PFSK-1 (cell line): ENCODE measurements at regions not wholly inside any gene's neighbourhood (a gene's known extent, or its start where the extent isn't known, plus 50 kb on each side); places are given as distances from the start of the nearest gene placed in this dataset.

ENCODE experiments used
- FOXP2 ChIP-seq: optimal IDR thresholded peaks from 2 replicates; pipeline ENCODE3; 2011; ENCODE audit warnings: borderline replicate concordance, control low read depth, inconsistent platforms; ENCODE audit not compliant: insufficient read depth; ENCODE audit errors: extremely low read length, extremely low read depth
- POLR2AphosphoS5 ChIP-seq: IDR thresholded peaks from 2 replicates; pipeline ENCODE4 v1.6.1; 2012; ENCODE audit warnings: low read depth, mild to moderate bottlenecking, control low read depth, low read length, moderate library complexity
- REST ChIP-seq, 2 experiments: IDR thresholded peaks; 2 replicates each; pipeline versions ENCODE4 v1.6.1 to v1.8.0; 2011 to 2012; ENCODE audit warnings: low read depth in 2 of 2, low read length in 2 of 2, control low read depth in 1 of 2, inconsistent platforms in 1 of 2, mild to moderate bottlenecking in 1 of 2, moderate library complexity in 1 of 2; ENCODE audit not compliant: insufficient read depth in 1 of 2
- SIN3A ChIP-seq: IDR thresholded peaks from 2 replicates; pipeline ENCODE4 v1.6.1; 2012; ENCODE audit warnings: mild to moderate bottlenecking, low read length, moderate library complexity, borderline replicate concordance; ENCODE audit not compliant: insufficient read depth
- TAF1 ChIP-seq: IDR thresholded peaks from 2 replicates; pipeline ENCODE4 v1.6.1; 2012; ENCODE audit warnings: low read length, control low read depth, borderline replicate concordance; ENCODE audit not compliant: insufficient read depth

DNA sequence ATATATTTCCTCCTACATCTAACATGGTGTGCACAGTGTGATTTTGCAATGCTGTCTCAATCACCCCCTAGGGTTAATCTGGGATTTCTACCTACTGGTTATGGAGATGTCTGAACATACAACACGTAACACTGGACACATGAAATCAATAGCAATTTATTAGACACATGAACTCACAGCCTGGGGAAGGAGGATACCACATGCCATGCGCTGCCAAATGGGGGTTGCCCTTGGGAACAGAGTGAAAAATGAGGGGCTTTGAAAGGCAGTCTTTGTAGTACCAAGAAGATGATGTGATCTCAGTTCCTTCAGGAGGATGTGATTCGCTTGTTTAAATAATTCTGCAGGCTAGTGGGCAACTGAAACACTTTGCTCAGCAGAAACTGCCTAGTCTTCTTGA is 253.6 kb upstream of the LRRC4C start:
- TF ChIP-seq SIN3A: no peak
- TF ChIP-seq REST (IDR thresholded peaks at IDR 0.05; ENCODE audit: insufficient read depth in 1 of 2, low read depth in 2 of 2, low read length in 2 of 2): no peak
- TF ChIP-seq FOXP2: no peak

- TF ChIP-seq SIN3A (no peak), TAF1 (no peak), FOXP2 (no peak), POLR2AphosphoS5 (no peak), REST (IDR thresholded peaks at IDR 0.05; ENCODE audit: insufficient read depth in 1 of 2, low read depth in 2 of 2, low read length in 2 of 2) (no peak)
These were observed 254.6 kb upstream of the LRRC4C start for GRCh38 chr11:41714101-41714500.

DNA sequence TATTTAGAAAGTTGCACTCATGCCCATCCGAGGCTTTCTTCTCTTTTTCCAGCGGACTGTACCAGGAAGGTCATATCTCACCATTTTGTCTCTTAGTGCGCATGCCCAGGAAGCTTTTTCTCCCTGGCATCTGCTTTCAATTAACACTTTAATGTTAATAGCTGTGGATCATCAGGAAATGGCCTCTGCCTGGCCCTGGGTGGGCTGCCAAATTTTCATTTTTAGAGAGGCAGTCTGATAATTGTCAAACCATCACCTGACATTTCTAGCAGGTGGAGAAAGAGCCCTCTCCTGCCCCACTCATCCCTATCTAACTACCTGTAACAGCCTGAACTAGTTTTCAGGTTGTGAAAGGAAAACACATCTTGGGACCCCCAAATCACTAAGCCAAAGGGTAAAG is 257.4 kb upstream of the LRRC4C start:
- no peak for TF ChIP-seq POLR2AphosphoS5
- TF ChIP-seq REST (IDR thresholded peaks at IDR 0.05; ENCODE audit: insufficient read depth in 1 of 2, low read depth in 2 of 2, low read length in 2 of 2): no peak
- TF ChIP-seq FOXP2: no peak
- TF ChIP-seq TAF1: no peak
- no peak for TF ChIP-seq SIN3A

- no peak for TF ChIP-seq TAF1
- no peak for TF ChIP-seq FOXP2
- TF ChIP-seq POLR2AphosphoS5: no peak
- no peak for TF ChIP-seq SIN3A
- TF ChIP-seq REST (IDR thresholded peaks at IDR 0.05; ENCODE audit: insufficient read depth in 1 of 2, low read depth in 2 of 2, low read length in 2 of 2): no peak
These were observed 261.3 kb upstream of the LRRC4C start for GRCh38 chr11:41720761-41721160.

GRCh38 chr11:41775296-41775695 is 315.8 kb upstream of the LRRC4C start:
- TF ChIP-seq REST (IDR thresholded peaks at IDR 0.05; ENCODE audit: insufficient read depth in 1 of 2, low read depth in 2 of 2, low read length in 2 of 2) (no peak), SIN3A (no peak), TAF1 (no peak), FOXP2 (no peak), POLR2AphosphoS5 (no peak)
